OCI-LY1 (cell line): ENCODE measurements at regions not wholly inside any gene's neighbourhood (a gene's known extent, or its start where the extent isn't known, plus 50 kb on each side); places are given as distances from the start of the nearest gene placed in this dataset.

Experiments used
- H2AFZ ChIP-seq: fragments of 200-600 bp; sonication (generic), shearing (Covaris generic); 2 replicates; pipeline ENCODE4 v1.6.0; 2014; ENCODE audit warnings: antibody characterized with exemption, mild to moderate bottlenecking, low read length
- H3F3A ChIP-seq: fragments of 200-600 bp; sonication (generic), shearing (Covaris generic); 2 replicates; pipeline ENCODE4 v1.6.0; 2014; ENCODE audit warnings: mild to moderate bottlenecking, antibody characterized with exemption, low read length, moderate library complexity; ENCODE audit not compliant: insufficient read depth
- H3K27ac ChIP-seq: fragments of 200-600 bp; sonication (generic); 2 replicates; pipeline ENCODE4 v1.5.1; 2014; ENCODE audit warnings: low read length, mixed run types, mild to moderate bottlenecking, low read depth; ENCODE audit not compliant: poor library complexity, severe bottlenecking
- H3K27me3 ChIP-seq: fragments of 200-600 bp; sonication (generic); 2 replicates; pipeline ENCODE4 v1.6.0; 2014; ENCODE audit warnings: antibody characterized with exemption, mild to moderate bottlenecking, low read length, moderate library complexity; ENCODE audit not compliant: insufficient read depth
- H3K36me3 ChIP-seq: fragments of 200-600 bp; sonication (generic); 2 replicates; pipeline ENCODE4 v1.6.1; 2014; ENCODE audit warnings: mild to moderate bottlenecking, antibody characterized with exemption, low read length, moderate library complexity, mixed read lengths; ENCODE audit not compliant: insufficient read depth
- H3K4me1 ChIP-seq: fragments of 200-600 bp; sonication (generic); 2 replicates; pipeline ENCODE4 v1.5.1; 2014; ENCODE audit warnings: mild to moderate bottlenecking, low read length, moderate library complexity; ENCODE audit not compliant: insufficient read depth, severe bottlenecking
- H3K4me2 ChIP-seq: fragments of 200-600 bp; sonication (generic), shearing (Covaris generic); 2 replicates; pipeline ENCODE4 v1.6.1; 2014; ENCODE audit warnings: low read length
- H3K4me3 ChIP-seq: fragments of 200-600 bp; sonication (generic); 2 replicates; pipeline ENCODE4 v1.5.1; 2014; ENCODE audit warnings: low read length, low read depth, mild to moderate bottlenecking, mixed read lengths; ENCODE audit not compliant: poor library complexity, severe bottlenecking
- H3K79me2 ChIP-seq: fragments of 200-600 bp; shearing (Covaris generic); 2 replicates; pipeline ENCODE4 v1.6.1; 2016; ENCODE audit warnings: mixed run types, low read length, mixed read lengths; ENCODE audit not compliant: insufficient read depth
- H3K9ac ChIP-seq: fragments of 200-600 bp; sonication (generic), shearing (Covaris generic); 2 replicates; pipeline ENCODE4 v1.6.1; 2014; ENCODE audit warnings: mild to moderate bottlenecking, low read length, mixed read lengths
- H3K9me2 ChIP-seq: fragments of 200-600 bp; sonication (generic), shearing (Covaris generic); 2 replicates; pipeline ENCODE4 v1.6.1; 2014; ENCODE audit warnings: low read depth, mild to moderate bottlenecking, low read length, mixed read lengths
- H3K9me3 ChIP-seq: fragments of 200-600 bp; shearing (Covaris generic); 2 replicates; pipeline ENCODE4 v1.6.1; 2014; ENCODE audit warnings: low read length, mixed read lengths
- H4K20me1 ChIP-seq: fragments of 200-600 bp; sonication (generic), shearing (Covaris generic); 2 replicates; pipeline ENCODE4 v1.6.0; 2016; ENCODE audit warnings: mild to moderate bottlenecking, low read length; ENCODE audit not compliant: insufficient read depth
- EZH2 ChIP-seq: fragments of 200-600 bp; sonication (generic), shearing (Covaris generic); IDR thresholded peaks from 2 replicates; pipeline ENCODE4 v1.8.0; 2017; ENCODE audit warnings: borderline replicate concordance, mixed run types, mild to moderate bottlenecking, antibody characterized with exemption, low read length, moderate library complexity, mixed read lengths
- TF ChIP-seq, protein P1 (sequence below): fragments of 200-600 bp; sonication (generic), shearing (Covaris generic); IDR thresholded peaks from 2 replicates; pipeline ENCODE4 v1.5.1; 2017; ENCODE audit warnings: mild to moderate bottlenecking, antibody characterized with exemption, low read length, moderate library complexity, mixed read lengths

DNA sequence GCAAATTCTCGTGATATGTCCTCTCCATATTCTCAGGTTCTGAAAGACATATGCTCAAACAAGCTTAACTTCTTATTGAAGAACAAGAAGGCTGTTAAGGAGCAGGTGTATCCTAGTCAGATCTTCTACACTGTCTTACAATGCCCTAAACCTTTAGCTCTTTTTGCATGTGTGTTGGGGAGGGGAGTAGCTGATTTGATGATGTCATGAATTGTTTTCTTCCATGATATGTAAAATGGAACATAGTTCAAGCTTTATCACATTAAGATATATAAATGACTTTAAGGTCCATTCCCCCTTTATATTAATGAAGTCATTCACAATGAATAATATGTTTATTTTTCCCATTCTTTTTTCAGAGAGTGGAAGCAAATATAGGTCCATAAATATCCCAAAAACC is 332.5 kb upstream of the FAM241A start:
- H3K79me2 ChIP-seq, result no peaks in the 10 kb centered on the region
- no peak overlapping the region for H3K27ac ChIP-seq
- TF ChIP-seq, protein P1, sequence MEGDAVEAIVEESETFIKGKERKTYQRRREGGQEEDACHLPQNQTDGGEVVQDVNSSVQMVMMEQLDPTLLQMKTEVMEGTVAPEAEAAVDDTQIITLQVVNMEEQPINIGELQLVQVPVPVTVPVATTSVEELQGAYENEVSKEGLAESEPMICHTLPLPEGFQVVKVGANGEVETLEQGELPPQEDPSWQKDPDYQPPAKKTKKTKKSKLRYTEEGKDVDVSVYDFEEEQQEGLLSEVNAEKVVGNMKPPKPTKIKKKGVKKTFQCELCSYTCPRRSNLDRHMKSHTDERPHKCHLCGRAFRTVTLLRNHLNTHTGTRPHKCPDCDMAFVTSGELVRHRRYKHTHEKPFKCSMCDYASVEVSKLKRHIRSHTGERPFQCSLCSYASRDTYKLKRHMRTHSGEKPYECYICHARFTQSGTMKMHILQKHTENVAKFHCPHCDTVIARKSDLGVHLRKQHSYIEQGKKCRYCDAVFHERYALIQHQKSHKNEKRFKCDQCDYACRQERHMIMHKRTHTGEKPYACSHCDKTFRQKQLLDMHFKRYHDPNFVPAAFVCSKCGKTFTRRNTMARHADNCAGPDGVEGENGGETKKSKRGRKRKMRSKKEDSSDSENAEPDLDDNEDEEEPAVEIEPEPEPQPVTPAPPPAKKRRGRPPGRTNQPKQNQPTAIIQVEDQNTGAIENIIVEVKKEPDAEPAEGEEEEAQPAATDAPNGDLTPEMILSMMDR, result no peak
- no peak for TF ChIP-seq EZH2
- H3K9me2 ChIP-seq, result no peaks in the 10 kb centered on the region
- no peak overlapping the region for H3K4me3 ChIP-seq
- no peaks in the 10 kb centered on the region for H3K9me3 ChIP-seq
- H3K4me2 ChIP-seq, result no peak overlapping the region
- no peaks in the 10 kb centered on the region for H4K20me1 ChIP-seq
- no peaks in the 10 kb centered on the region for H3F3A ChIP-seq
- H2AFZ ChIP-seq, result no peak overlapping the region
- no peak overlapping the region for H3K9ac ChIP-seq
- H3K36me3 ChIP-seq, result no peaks in the 10 kb centered on the region
- no peaks in the 10 kb centered on the region for H3K27me3 ChIP-seq
- no peaks in the 10 kb centered on the region for H3K4me1 ChIP-seq

DNA sequence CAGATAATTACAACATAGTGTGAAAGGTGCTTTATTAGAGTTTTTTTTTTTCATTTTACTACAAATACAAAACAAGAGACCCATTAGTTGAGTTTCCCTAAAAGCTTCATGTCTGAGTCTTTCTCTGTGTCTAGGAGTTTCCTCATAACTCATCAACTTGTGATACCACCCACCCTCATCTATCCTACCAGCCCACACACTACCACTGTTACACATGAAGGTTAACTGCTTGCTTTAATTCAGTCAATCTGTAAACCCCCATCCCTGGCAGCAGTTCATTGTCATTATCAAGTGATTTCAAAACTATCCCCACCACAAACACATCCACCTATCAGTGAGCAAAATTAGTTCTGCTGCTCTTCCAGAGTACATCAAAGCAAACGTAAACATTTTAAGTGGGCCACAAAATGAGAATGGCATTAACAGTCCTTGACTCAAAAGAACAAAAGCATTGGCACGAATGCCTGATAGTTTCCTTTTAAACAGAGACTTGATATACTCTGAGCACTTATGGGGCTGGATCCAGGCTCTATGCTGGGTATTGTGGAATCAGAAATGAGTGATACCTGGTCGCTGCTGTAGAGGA is 331.6 kb upstream of the FAM241A start:
- H3K27me3 ChIP-seq, result no peaks in the 10 kb centered on the region
- H3K27ac ChIP-seq, result no peak overlapping the region
- H2AFZ ChIP-seq, result no peak overlapping the region
- H3F3A ChIP-seq, result no peaks in the 10 kb centered on the region
- H3K4me3 ChIP-seq, result no peak overlapping the region
- TF ChIP-seq EZH2, result no peak
- TF ChIP-seq, protein P1, result no peak
- no peak overlapping the region for H3K9ac ChIP-seq
- no peaks in the 10 kb centered on the region for H3K9me2 ChIP-seq
- no peaks in the 10 kb centered on the region for H3K4me1 ChIP-seq
- no peaks in the 10 kb centered on the region for H3K9me3 ChIP-seq
- no peak overlapping the region for H3K4me2 ChIP-seq
- no peaks in the 10 kb centered on the region for H4K20me1 ChIP-seq
- H3K36me3 ChIP-seq, result no peaks in the 10 kb centered on the region
- H3K79me2 ChIP-seq, result no peaks in the 10 kb centered on the region

DNA sequence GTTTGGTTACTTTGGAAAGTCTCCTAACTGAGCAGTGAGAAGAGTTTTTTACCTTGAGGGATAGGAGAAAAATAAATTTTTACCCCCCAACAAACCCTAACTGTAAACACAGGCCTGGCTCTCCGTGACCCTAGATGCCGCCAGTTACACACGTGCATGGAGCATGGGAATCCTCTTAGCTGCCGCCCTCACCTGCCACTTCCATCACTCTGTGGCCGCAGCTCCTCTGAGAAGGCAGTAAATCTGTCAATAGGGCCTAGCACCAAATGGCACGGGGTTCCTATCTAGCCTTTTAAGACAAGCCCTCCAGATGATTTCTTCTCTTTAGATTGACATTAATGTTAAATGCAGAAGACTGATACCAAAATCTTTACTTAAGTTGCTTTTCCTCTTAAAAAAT is 330.3 kb upstream of the FAM241A start:
- Histone ChIP-seq H3K4me3 (no peak overlapping the region), H3K79me2 (no peaks in the 10 kb centered on the region)

More for the DNA sequence above, 330.3 kb upstream of the FAM241A start:
- H3K9me3 ChIP-seq, result no peaks in the 10 kb centered on the region
- no peak overlapping the region for H3K27ac ChIP-seq
- no peak overlapping the region for H3K4me2 ChIP-seq
- no peak overlapping the region for H2AFZ ChIP-seq
- H3K9ac ChIP-seq, result no peak overlapping the region
- H3K4me1 ChIP-seq, result no peaks in the 10 kb centered on the region
- H3K36me3 ChIP-seq, result no peaks in the 10 kb centered on the region
- H3K9me2 ChIP-seq, result no peaks in the 10 kb centered on the region
- TF ChIP-seq, protein P1, result no peak
- no peak for TF ChIP-seq EZH2
- H3F3A ChIP-seq, result no peaks in the 10 kb centered on the region
- H4K20me1 ChIP-seq, result no peaks in the 10 kb centered on the region
- H3K27me3 ChIP-seq, result no peaks in the 10 kb centered on the region
